B cell (primary cell): ENCODE measurements at regions not wholly inside any gene's neighbourhood (a gene's known extent, or its start where the extent isn't known, plus 50 kb on each side); places are given as distances from the start of the nearest gene placed in this dataset.

ENCODE experiments used
- ATAC-seq: fragments of 200-7000 bp; cut with Tn5 transposase; one replicate; pipeline ENCODE4 v1.10.0; 2021; ENCODE audit warnings: low read depth, mild to moderate bottlenecking, moderate number of reproducible peaks, moderate library complexity
- CTCF ChIA-PET: fragments of 350-600 bp; sonication (Branson Sonifier 250); formaldehyde crosslinking; loops from one replicate; lab custom pipeline; 2021; ENCODE audit warnings: antibody characterized with exemption, inconsistent platforms; lab: Charles Lee
- POLR2A ChIA-PET: fragments of 350-600 bp; sonication (Branson Sonifier 250); formaldehyde crosslinking; loops from one replicate; lab custom pipeline; 2021; ENCODE audit warnings: antibody characterized with exemption; lab: Charles Lee
- DNase-seq: peaks from one replicate; pipeline ENCODE4 v3.0.0; 2013
- H2AFZ ChIP-seq: 2 replicates; pipeline ENCODE4 v1.6.1; 2012; ENCODE audit warnings: mild to moderate bottlenecking, low read depth, low read length; ENCODE audit not compliant: insufficient read depth, poor library complexity, severe bottlenecking
- H3K27ac ChIP-seq, 2 donors: 1 replicate in 1 of 2; 2 replicates in 1 of 2; pipeline ENCODE4 v1.5.1; 2012 to 2013; ENCODE audit warnings: low read length in 2 of 2, mild to moderate bottlenecking in 2 of 2, moderate library complexity in 1 of 2
- H3K27me3 ChIP-seq, 4 experiments: fragments of 200-600 bp in 1 of 4; sonication (generic) in 1 of 4; replicated peaks in 1 of 4; 1 replicate in 2 of 4; 2 replicates in 2 of 4; pipeline versions ENCODE4 v1.6.1 to v1.7.0; 2013 to 2016; ENCODE audit warnings: low read length in 3 of 4, mild to moderate bottlenecking in 2 of 4, mixed read lengths in 1 of 4, moderate library complexity in 1 of 4; ENCODE audit not compliant: insufficient read depth in 4 of 4, control insufficient read depth in 3 of 4; ENCODE audit errors: control extremely low read depth in 1 of 4
- H3K36me3 ChIP-seq, 2 experiments: replicated peaks in 1 of 2; 1 replicate in 1 of 2; 2 replicates in 1 of 2; pipeline versions ENCODE4 v1.6.1 to v1.7.1; 2013; ENCODE audit warnings: low read length in 1 of 2; ENCODE audit not compliant: insufficient read depth in 2 of 2, control insufficient read depth in 1 of 2; ENCODE audit errors: control extremely low read depth in 1 of 2, extremely low read depth in 1 of 2
- H3K4me1 ChIP-seq, 2 donors: fragments of 200-600 bp in 1 of 2; sonication (generic) in 1 of 2; 1 replicate in 1 of 2; 2 replicates in 1 of 2; pipeline versions ENCODE4 v1.5.1 to v1.6.1; 2013 to 2017; ENCODE audit warnings: low read length in 2 of 2; ENCODE audit not compliant: control insufficient read depth in 2 of 2, insufficient read depth in 2 of 2
- H3K4me2 ChIP-seq: replicated peaks from 2 replicates; pipeline ENCODE3; 2012; ENCODE audit warnings: mild to moderate bottlenecking, low read depth, low read length; ENCODE audit not compliant: poor library complexity, severe bottlenecking
- H3K4me3 ChIP-seq, 5 experiments: fragments of 200-600 bp in 1 of 5; sonication (generic) in 1 of 5; 1 replicate in 3 of 5; 2 replicates in 2 of 5; pipeline versions ENCODE4 v1.5.1 to v1.7.0; 2011 to 2016; ENCODE audit warnings: low read length in 4 of 5, mild to moderate bottlenecking in 4 of 5, low read depth in 2 of 5, control low read depth in 1 of 5, moderate library complexity in 1 of 5; ENCODE audit not compliant: insufficient read depth in 1 of 5; ENCODE audit errors: control extremely low read depth in 1 of 5, extremely low read depth in 1 of 5
- H3K79me2 ChIP-seq: fragments of 200-600 bp; sonication (generic); one replicate; pipeline ENCODE4 v1.6.0; 2016; ENCODE audit warnings: low read length; ENCODE audit not compliant: control insufficient read depth, insufficient read depth
- H3K9ac ChIP-seq: fragments of 200-600 bp; sonication (generic); 2 replicates; pipeline ENCODE4 v1.6.1; 2017; ENCODE audit warnings: mild to moderate bottlenecking, low read length, moderate library complexity
- H3K9me3 ChIP-seq, 3 donors: one replicate each; pipeline versions ENCODE4 v1.6.1 to v1.7.1; 2013; ENCODE audit warnings: low read length in 2 of 3; ENCODE audit not compliant: control insufficient read depth in 2 of 3, insufficient read depth in 1 of 3; ENCODE audit errors: control extremely low read depth in 1 of 3
- H4K20me1 ChIP-seq: 2 replicates; pipeline ENCODE4 v1.6.0; 2012; ENCODE audit warnings: mild to moderate bottlenecking, low read length; ENCODE audit not compliant: insufficient read depth, control insufficient read depth, poor library complexity, severe bottlenecking
- H3K27ac Mint-ChIP-seq: one replicate; pipeline ENCODE4 v1.8.0; 2021; ENCODE audit warnings: mixed read lengths
- H3K27me3 Mint-ChIP-seq: one replicate; pipeline ENCODE4 v1.8.0; 2021; ENCODE audit warnings: mixed read lengths
- H3K4me1 Mint-ChIP-seq: one replicate; pipeline ENCODE4 v1.8.0; 2021; ENCODE audit warnings: mixed read lengths
- H3K4me3 Mint-ChIP-seq: one replicate; pipeline ENCODE4 v1.8.0; 2021; ENCODE audit warnings: mixed read lengths
- H3K9me3 Mint-ChIP-seq: one replicate; pipeline ENCODE4 v1.8.0; 2022; ENCODE audit warnings: mixed read lengths; ENCODE audit not compliant: insufficient read depth
- EZH2 ChIP-seq: IDR thresholded peaks from 2 replicates; pipeline ENCODE4 v1.6.1; 2012; ENCODE audit warnings: borderline replicate concordance, low read depth, mild to moderate bottlenecking, moderate library complexity, low read length; ENCODE audit not compliant: insufficient read depth, poor library complexity, severe bottlenecking
- WGBS: methylation state at CpG from one replicate; pipeline ENCODE4 v1.1.5; 2013; ENCODE audit warnings: missing lambda C conversion rate; ENCODE audit not compliant: insufficient coverage; 5-methylcytosine and 5-hydroxymethylcytosine counted together
- intact Hi-C: fragments of 100-400 bp; cut with micrococcal nuclease; formaldehyde crosslinking; loops from one replicate; pipeline ENCODE4 v1.10.0; 2022
- TF ChIP-seq, protein P1 (sequence below): fragments of 200-600 bp; IDR thresholded peaks from one replicate; pipeline ENCODE4 v1.8.0; 2022; ENCODE audit warnings: antibody characterized with exemption, mild to moderate bottlenecking

- ChIA-PET POLR2A (no interaction called here), CTCF (no interaction called here)
- WGBS = no CpG with 5 or more reads among the region's 2 CpGs
- no peak overlapping the region for H3K4me3 Mint-ChIP-seq
- H3K9me3 Mint-ChIP-seq = peaks cover 3% of the 10 kb centered on the region
- intact Hi-C loops = no loop called here
- H3K27ac ChIP-seq = no peak overlapping the region
- no peaks in the 10 kb centered on the region for H3K79me2 ChIP-seq
- no peak for DNase-seq
- no peak for ATAC-seq
- no peaks in the 10 kb centered on the region for H3K27me3 Mint-ChIP-seq
- no peak overlapping the region for H3K4me3 ChIP-seq
- H3K27me3 ChIP-seq = no peaks in the 10 kb centered on the region
- H2AFZ ChIP-seq = no peak overlapping the region
- no peaks in the 10 kb centered on the region for H3K36me3 ChIP-seq
- TF ChIP-seq, protein P1, sequence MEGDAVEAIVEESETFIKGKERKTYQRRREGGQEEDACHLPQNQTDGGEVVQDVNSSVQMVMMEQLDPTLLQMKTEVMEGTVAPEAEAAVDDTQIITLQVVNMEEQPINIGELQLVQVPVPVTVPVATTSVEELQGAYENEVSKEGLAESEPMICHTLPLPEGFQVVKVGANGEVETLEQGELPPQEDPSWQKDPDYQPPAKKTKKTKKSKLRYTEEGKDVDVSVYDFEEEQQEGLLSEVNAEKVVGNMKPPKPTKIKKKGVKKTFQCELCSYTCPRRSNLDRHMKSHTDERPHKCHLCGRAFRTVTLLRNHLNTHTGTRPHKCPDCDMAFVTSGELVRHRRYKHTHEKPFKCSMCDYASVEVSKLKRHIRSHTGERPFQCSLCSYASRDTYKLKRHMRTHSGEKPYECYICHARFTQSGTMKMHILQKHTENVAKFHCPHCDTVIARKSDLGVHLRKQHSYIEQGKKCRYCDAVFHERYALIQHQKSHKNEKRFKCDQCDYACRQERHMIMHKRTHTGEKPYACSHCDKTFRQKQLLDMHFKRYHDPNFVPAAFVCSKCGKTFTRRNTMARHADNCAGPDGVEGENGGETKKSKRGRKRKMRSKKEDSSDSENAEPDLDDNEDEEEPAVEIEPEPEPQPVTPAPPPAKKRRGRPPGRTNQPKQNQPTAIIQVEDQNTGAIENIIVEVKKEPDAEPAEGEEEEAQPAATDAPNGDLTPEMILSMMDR = no peak
- TF ChIP-seq EZH2 = no peak
- H3K9ac ChIP-seq = no peak overlapping the region
- no peaks in the 10 kb centered on the region for H3K4me1 Mint-ChIP-seq
- no peaks in the 10 kb centered on the region for H4K20me1 ChIP-seq
- H3K27ac Mint-ChIP-seq = no peak overlapping the region
- H3K4me2 ChIP-seq = no peak overlapping the region
- H3K9me3 ChIP-seq = no peaks in the 10 kb centered on the region
- H3K4me1 ChIP-seq = no peaks in the 10 kb centered on the region
These were observed 886.0 kb upstream of the FBXO33 start for GRCh38 chr14:40318211-40318719.

- Histone ChIP-seq H3K9ac (no peak overlapping the region), H3K4me1 (no peaks in the 10 kb centered on the region), H3K4me2 (no peak overlapping the region), H3K27ac (no peak overlapping the region), H3K9me3 (no peaks in the 10 kb centered on the region), H3K36me3 (no peaks in the 10 kb centered on the region), H2AFZ (no peak overlapping the region), H3K4me3 (no peak overlapping the region), H4K20me1 (no peaks in the 10 kb centered on the region), H3K27me3 (no peaks in the 10 kb centered on the region), H3K79me2 (no peaks in the 10 kb centered on the region)
- TF ChIP-seq EZH2 = no peak
- TF ChIP-seq, protein P1 = no peak
- Mint-ChIP-seq H3K27me3 (no peaks in the 10 kb centered on the region), H3K9me3 (peaks cover 3% of the 10 kb centered on the region), H3K27ac (no peak overlapping the region), H3K4me1 (no peaks in the 10 kb centered on the region), H3K4me3 (no peak overlapping the region)
- no peak for DNase-seq
- intact Hi-C loops = no loop called here
- no CpG with 5 or more reads among the region's 1 CpG for WGBS
- POLR2A ChIA-PET = no interaction called here
- CTCF ChIA-PET = no interaction called here
- ATAC-seq = no peak
These were observed 885.5 kb upstream of the FBXO33 start for GRCh38 chr14:40317690-40318089.
